ENCODE measurements at regions not wholly inside any gene's neighbourhood (a gene's known extent, or its start where the extent isn't known, plus 50 kb on each side); places are given as distances from the start of the nearest gene placed in this dataset.

DNA sequence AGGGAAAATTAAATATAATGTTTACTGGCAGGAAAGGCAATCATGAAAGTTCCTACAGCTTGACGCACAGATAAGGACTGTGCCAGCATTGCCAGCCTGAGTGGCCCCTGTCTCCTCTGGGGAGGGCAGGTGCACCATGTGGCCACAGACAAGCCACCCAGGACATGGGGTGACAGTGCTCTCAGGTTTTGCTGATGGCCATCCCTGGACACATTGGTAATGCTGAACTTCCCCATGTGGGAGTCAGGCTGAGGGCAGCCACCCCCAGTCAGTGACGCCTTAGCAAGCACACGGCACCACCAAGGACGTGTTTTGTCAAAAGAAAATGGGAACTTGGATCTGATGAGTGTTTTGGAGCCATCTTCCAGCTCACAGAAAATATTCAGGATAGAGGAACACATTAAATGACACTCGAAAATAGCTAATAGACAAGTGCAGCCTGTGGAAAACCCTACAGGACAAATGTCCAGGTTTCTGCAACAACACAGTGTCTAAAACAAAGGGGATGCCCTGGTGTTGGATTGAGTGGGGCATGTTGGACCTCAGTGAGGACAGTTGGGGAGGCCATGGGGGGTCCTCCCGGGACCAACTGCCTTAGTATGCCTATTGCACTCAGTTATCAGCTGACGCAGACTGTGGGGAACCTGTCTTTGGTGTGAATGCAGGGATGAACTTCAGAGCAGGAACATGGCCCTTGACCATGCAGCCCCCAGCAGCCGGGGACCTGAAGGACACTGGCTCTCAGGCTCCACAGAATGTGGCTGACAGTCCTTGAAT lies 1450.5 kb downstream of the BRD1 start:
- ATAC-seq (ENCODE audit: low FRiP score): no peak
- TF ChIP-seq, protein P1, sequence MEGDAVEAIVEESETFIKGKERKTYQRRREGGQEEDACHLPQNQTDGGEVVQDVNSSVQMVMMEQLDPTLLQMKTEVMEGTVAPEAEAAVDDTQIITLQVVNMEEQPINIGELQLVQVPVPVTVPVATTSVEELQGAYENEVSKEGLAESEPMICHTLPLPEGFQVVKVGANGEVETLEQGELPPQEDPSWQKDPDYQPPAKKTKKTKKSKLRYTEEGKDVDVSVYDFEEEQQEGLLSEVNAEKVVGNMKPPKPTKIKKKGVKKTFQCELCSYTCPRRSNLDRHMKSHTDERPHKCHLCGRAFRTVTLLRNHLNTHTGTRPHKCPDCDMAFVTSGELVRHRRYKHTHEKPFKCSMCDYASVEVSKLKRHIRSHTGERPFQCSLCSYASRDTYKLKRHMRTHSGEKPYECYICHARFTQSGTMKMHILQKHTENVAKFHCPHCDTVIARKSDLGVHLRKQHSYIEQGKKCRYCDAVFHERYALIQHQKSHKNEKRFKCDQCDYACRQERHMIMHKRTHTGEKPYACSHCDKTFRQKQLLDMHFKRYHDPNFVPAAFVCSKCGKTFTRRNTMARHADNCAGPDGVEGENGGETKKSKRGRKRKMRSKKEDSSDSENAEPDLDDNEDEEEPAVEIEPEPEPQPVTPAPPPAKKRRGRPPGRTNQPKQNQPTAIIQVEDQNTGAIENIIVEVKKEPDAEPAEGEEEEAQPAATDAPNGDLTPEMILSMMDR (IDR thresholded peaks at IDR 0.05): no peak
- no peak for DNase-seq (ENCODE audit: low spot score)

- ATAC-seq (ENCODE audit: low FRiP score) (no peak), DNase-seq (ENCODE audit: low spot score) (no peak)
- TF ChIP-seq, protein P1 (IDR thresholded peaks at IDR 0.05): no peak
These were observed 1451.2 kb downstream of the BRD1 start for GRCh38 chr22:48376428-48376827.

- ATAC-seq (ENCODE audit: low FRiP score): no peak
- TF ChIP-seq, protein P1 (IDR thresholded peaks at IDR 0.05): no peak
- no peak for DNase-seq (ENCODE audit: low spot score)
These were observed 1454.0 kb downstream of the BRD1 start for GRCh38 chr22:48373626-48374173.

DNA sequence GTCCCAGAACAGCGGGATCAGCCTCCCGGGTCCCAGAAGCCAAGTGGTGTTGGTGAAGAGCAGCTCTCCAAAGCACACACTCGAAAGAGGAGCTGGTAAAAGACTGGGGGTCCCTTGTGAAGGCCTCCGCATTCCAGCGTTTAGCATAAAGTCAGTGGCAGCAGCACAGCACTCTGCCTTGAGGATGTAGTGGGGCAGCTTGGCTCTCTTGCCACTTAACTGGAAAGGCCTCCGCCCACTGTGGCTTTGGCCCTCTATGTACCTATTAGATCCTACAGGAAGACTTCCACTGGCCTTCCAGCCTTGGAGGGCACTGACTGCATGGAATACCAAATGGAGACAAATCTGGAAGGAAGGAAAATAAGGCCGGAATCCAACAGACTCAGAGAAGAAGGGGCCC lies 1455.3 kb downstream of the BRD1 start:
- TF ChIP-seq, protein P1 (IDR thresholded peaks at IDR 0.05): no peak
- ATAC-seq (ENCODE audit: low FRiP score) (no peak), DNase-seq (ENCODE audit: low spot score) (no peak)

GRCh38 chr22:48371391-48371790 lies 1456.3 kb downstream of the BRD1 start:
- ATAC-seq (ENCODE audit: low FRiP score): no peak
- no peak for DNase-seq (ENCODE audit: low spot score)

GRCh38 chr22:48370508-48371325 lies 1457.0 kb downstream of the BRD1 start:
- TF ChIP-seq, protein P1 (IDR thresholded peaks at IDR 0.05): no peak
- ATAC-seq (ENCODE audit: low FRiP score) (peak; percentile 24), DNase-seq (ENCODE audit: low spot score) (no peak)

More at GRCh38 chr22:48371391-48371790, 1456.3 kb downstream of the BRD1 start:
- TF ChIP-seq, protein P1 (IDR thresholded peaks at IDR 0.05): no peak

Measured in omental fat pad (tissue), 3 donors.